ENCODE measurements at regions not wholly inside any gene's neighbourhood (a gene's known extent, or its start where the extent isn't known, plus 50 kb on each side); places are given as distances from the start of the nearest gene placed in this dataset.

DNA sequence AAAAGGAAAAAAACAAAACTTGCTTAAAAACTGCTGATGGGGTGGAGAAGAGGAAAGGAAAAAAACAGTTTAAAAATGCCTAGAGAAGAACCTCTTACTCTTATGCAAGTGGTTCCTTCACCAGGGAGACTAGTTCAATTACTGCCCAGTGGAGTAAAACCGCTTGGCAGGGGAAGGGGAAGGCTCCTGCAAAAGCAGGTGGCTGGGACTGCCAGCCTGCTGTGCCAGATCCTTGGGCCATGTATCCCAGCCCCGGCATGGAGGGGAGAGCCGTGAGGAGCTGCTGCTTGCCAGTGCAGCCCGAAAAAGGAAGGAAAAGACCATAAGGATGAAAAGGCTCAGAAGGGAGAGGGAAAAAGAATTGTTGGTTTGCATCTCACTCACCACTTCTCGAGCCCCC, 123.0 kb downstream of the FSCB start:
- Histone ChIP-seq H3K4me1 (ENCODE audit: control insufficient read depth, extremely low read depth, insufficient read depth, low read length) (no peaks in the 10 kb centered on the region), H4K20me1 (ENCODE audit: control insufficient read depth, extremely low read depth, insufficient read depth, low read length) (no peaks in the 10 kb centered on the region), H3K4me3 (replicated peaks in 1 of 4; ENCODE audit: control extremely low read depth in 1 of 4, insufficient read depth in 1 of 4, low read depth in 3 of 4, low read length in 4 of 4) (no peak overlapping the region), H2AFZ (ENCODE audit: low read length) (no peak overlapping the region), H3K9me3 (ENCODE audit: control insufficient read depth, insufficient read depth, low read depth, low read length) (no peaks in the 10 kb centered on the region), H3K79me2 (ENCODE audit: control insufficient read depth, insufficient read depth, low read length) (no peaks in the 10 kb centered on the region), H3K27me3 (ENCODE audit: control insufficient read depth, insufficient read depth, low read length) (no peaks in the 10 kb centered on the region), H3K27ac (ENCODE audit: insufficient read depth, low read length) (no peak overlapping the region), H3K4me2 (ENCODE audit: extremely low read depth, insufficient read depth, low read length) (no peak overlapping the region), H3K9ac (ENCODE audit: insufficient read depth, low read length) (no peak overlapping the region), H3K36me3 (ENCODE audit: control insufficient read depth, insufficient read depth, low read length) (no peaks in the 10 kb centered on the region)
- DNase-seq (ENCODE audit: low read depth in 2 of 2): no peak
- no peak for TF ChIP-seq EZH2 (IDR thresholded peaks at IDR 0.05; ENCODE audit: low read length, missing control alignments)
- TF ChIP-seq, protein P1, sequence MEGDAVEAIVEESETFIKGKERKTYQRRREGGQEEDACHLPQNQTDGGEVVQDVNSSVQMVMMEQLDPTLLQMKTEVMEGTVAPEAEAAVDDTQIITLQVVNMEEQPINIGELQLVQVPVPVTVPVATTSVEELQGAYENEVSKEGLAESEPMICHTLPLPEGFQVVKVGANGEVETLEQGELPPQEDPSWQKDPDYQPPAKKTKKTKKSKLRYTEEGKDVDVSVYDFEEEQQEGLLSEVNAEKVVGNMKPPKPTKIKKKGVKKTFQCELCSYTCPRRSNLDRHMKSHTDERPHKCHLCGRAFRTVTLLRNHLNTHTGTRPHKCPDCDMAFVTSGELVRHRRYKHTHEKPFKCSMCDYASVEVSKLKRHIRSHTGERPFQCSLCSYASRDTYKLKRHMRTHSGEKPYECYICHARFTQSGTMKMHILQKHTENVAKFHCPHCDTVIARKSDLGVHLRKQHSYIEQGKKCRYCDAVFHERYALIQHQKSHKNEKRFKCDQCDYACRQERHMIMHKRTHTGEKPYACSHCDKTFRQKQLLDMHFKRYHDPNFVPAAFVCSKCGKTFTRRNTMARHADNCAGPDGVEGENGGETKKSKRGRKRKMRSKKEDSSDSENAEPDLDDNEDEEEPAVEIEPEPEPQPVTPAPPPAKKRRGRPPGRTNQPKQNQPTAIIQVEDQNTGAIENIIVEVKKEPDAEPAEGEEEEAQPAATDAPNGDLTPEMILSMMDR (conservative IDR thresholded peaks at IDR 0.05 in 1 of 2, IDR thresholded peaks at IDR 0.05 in 1 of 2; ENCODE audit: low read depth in 1 of 2, low read length in 2 of 2): no peak

DNA sequence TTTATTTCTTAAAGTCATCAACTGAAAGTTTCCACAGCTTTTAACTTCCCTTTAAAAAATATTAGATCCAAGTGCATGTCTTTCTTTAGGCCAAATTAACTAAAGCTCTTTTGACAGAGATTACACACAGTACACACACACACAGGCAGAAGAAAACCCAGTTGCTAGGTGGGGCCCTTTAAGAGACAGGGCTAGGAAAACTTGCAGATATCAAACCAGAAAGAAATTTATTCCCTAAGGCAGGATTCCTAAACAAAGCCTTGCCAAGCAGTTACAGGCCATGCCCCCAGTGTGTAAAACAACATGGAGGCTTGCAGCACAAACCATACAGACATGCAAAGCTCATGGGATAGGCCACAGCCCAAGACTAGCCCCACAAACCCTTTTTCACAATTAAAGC, 123.4 kb downstream of the FSCB start:
- Histone ChIP-seq H3K4me3 (replicated peaks in 1 of 4; ENCODE audit: control extremely low read depth in 1 of 4, insufficient read depth in 1 of 4, low read depth in 3 of 4, low read length in 4 of 4) (no peak overlapping the region), H3K9me3 (ENCODE audit: control insufficient read depth, insufficient read depth, low read depth, low read length) (no peaks in the 10 kb centered on the region), H4K20me1 (ENCODE audit: control insufficient read depth, extremely low read depth, insufficient read depth, low read length) (no peaks in the 10 kb centered on the region), H3K4me2 (ENCODE audit: extremely low read depth, insufficient read depth, low read length) (no peak overlapping the region), H3K27me3 (ENCODE audit: control insufficient read depth, insufficient read depth, low read length) (no peaks in the 10 kb centered on the region), H3K9ac (ENCODE audit: insufficient read depth, low read length) (no peak overlapping the region), H3K4me1 (ENCODE audit: control insufficient read depth, extremely low read depth, insufficient read depth, low read length) (no peaks in the 10 kb centered on the region), H3K36me3 (ENCODE audit: control insufficient read depth, insufficient read depth, low read length) (no peaks in the 10 kb centered on the region), H3K79me2 (ENCODE audit: control insufficient read depth, insufficient read depth, low read length) (no peaks in the 10 kb centered on the region), H2AFZ (ENCODE audit: low read length) (no peak overlapping the region), H3K27ac (ENCODE audit: insufficient read depth, low read length) (no peak overlapping the region)
- no peak for DNase-seq (ENCODE audit: low read depth in 2 of 2)
- no peak for TF ChIP-seq EZH2 (IDR thresholded peaks at IDR 0.05; ENCODE audit: low read length, missing control alignments)
- TF ChIP-seq, protein P1 (conservative IDR thresholded peaks at IDR 0.05 in 1 of 2, IDR thresholded peaks at IDR 0.05 in 1 of 2; ENCODE audit: low read depth in 1 of 2, low read length in 2 of 2): no peak

DNA sequence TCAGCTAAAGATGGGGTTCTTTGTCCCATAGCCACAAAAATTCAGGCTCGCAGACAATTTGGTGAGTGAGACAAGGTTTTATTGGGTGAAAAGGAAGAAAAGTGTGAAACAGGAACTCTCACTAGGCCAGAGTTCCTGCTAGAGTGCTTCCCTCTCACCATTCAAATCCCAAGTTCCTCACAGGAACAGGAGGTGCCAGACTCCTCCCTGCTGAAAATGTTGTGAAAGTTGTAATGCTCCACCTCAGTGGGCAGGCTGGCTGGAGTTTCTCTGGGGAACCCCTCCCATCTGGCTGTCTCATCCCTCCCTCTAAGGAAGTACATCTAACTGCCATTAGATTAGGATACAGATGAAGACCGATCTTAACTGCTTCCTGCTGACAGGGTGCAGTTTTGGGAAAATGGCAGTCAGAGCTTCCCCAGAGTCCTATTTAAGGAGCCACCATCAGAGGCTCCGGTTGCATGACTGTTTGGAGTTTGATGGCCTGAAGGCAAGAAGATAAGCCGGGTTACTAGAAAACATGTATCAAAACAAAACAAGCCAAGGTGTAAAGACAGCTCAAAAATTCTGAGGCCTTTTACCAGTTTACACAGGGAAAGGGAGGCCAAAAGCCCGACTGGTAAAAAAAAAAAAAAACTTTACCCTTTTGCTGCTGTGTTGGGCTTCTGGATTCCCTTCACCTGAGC, 127.6 kb downstream of the FSCB start:
- H3K79me2 ChIP-seq (ENCODE audit: control insufficient read depth, insufficient read depth, low read length): no peaks in the 10 kb centered on the region
- H3K36me3 ChIP-seq (ENCODE audit: control insufficient read depth, insufficient read depth, low read length): no peaks in the 10 kb centered on the region
- no peak overlapping the region for H2AFZ ChIP-seq (ENCODE audit: low read length)
- no peaks in the 10 kb centered on the region for H3K27me3 ChIP-seq (ENCODE audit: control insufficient read depth, insufficient read depth, low read length)
- no peak overlapping the region for H3K4me2 ChIP-seq (ENCODE audit: extremely low read depth, insufficient read depth, low read length)
- DNase-seq (ENCODE audit: low read depth in 2 of 2): no peak
- no peak overlapping the region for H3K4me3 ChIP-seq (replicated peaks in 1 of 4; ENCODE audit: control extremely low read depth in 1 of 4, insufficient read depth in 1 of 4, low read depth in 3 of 4, low read length in 4 of 4)
- no peaks in the 10 kb centered on the region for H3K9me3 ChIP-seq (ENCODE audit: control insufficient read depth, insufficient read depth, low read depth, low read length)
- no peak overlapping the region for H3K27ac ChIP-seq (ENCODE audit: insufficient read depth, low read length)
- TF ChIP-seq, protein P1 (conservative IDR thresholded peaks at IDR 0.05 in 1 of 2, IDR thresholded peaks at IDR 0.05 in 1 of 2; ENCODE audit: low read depth in 1 of 2, low read length in 2 of 2): no peak
- no peak for TF ChIP-seq EZH2 (IDR thresholded peaks at IDR 0.05; ENCODE audit: low read length, missing control alignments)
- no peak overlapping the region for H3K9ac ChIP-seq (ENCODE audit: insufficient read depth, low read length)
- no peaks in the 10 kb centered on the region for H4K20me1 ChIP-seq (ENCODE audit: control insufficient read depth, extremely low read depth, insufficient read depth, low read length)
- no peaks in the 10 kb centered on the region for H3K4me1 ChIP-seq (ENCODE audit: control insufficient read depth, extremely low read depth, insufficient read depth, low read length)
